A673 (cell line): ENCODE measurements at regions not wholly inside any gene's neighbourhood (a gene's known extent, or its start where the extent isn't known, plus 50 kb on each side); places are given as distances from the start of the nearest gene placed in this dataset.

ENCODE experiments used
- BruUV-seq: library from RNA; stranded (reverse); fragments of 400-500 nt; replicated peaks from 2 replicates; lab custom pipeline; 2021; lab: Mats Ljungman, UMichigan
- CTCF ChIA-PET: fragments of 300-600 bp; sonication (Branson Sonifier 250); formaldehyde crosslinking; loops from one replicate; lab custom pipeline; 2022; ENCODE audit warnings: antibody characterized with exemption; lab: Charles Lee
- POLR2A ChIA-PET: fragments of 300-600 bp; sonication (Branson Sonifier 250); formaldehyde crosslinking; loops from one replicate; lab custom pipeline; 2022; ENCODE audit warnings: antibody characterized with exemption; ENCODE audit not compliant: low non-redundant PET; lab: Charles Lee
- DNase-seq: peaks from one replicate; pipeline ENCODE4 v3.0.0-alpha.2; 2015; ENCODE audit warnings: low spot score
- H3K27ac ChIP-seq: fragments of 200-600 bp; sonication (generic); 2 replicates; pipeline ENCODE4 v1.5.1; 2016; ENCODE audit warnings: mixed run types, low read depth, mild to moderate bottlenecking, mixed read lengths, antibody characterized with exemption, low read length; ENCODE audit not compliant: poor library complexity, severe bottlenecking
- H3K27me3 ChIP-seq: fragments of 200-600 bp; sonication (generic); replicated peaks from 2 replicates; pipeline ENCODE4 v1.6.1; 2017; ENCODE audit warnings: mixed run types, low read depth, mild to moderate bottlenecking, mixed read lengths, antibody characterized with exemption, low read length; ENCODE audit not compliant: insufficient read depth, poor library complexity
- H3K36me3 ChIP-seq: fragments of 200-600 bp; sonication (generic); 2 replicates; pipeline ENCODE4 v1.6.1; 2016; ENCODE audit warnings: mixed run types, mild to moderate bottlenecking, mixed read lengths, antibody characterized with exemption, low read length; ENCODE audit not compliant: insufficient read depth, poor library complexity, severe bottlenecking
- H3K4me1 ChIP-seq: fragments of 200-600 bp; sonication (generic); 2 replicates; pipeline ENCODE4 v1.6.1; 2017; ENCODE audit warnings: mixed run types, mild to moderate bottlenecking, mixed read lengths, antibody characterized with exemption, low read length; ENCODE audit not compliant: insufficient read depth, poor library complexity, severe bottlenecking
- H3K4me3 ChIP-seq: fragments of 200-600 bp; sonication (generic); 2 replicates; pipeline ENCODE4 v1.5.1; 2016; ENCODE audit warnings: low read depth, mixed run types, mild to moderate bottlenecking, mixed read lengths, low read length; ENCODE audit not compliant: poor library complexity, severe bottlenecking
- H3K9me3 ChIP-seq: fragments of 200-600 bp; sonication (generic); 2 replicates; pipeline ENCODE4 v1.6.1; 2016; ENCODE audit warnings: mixed run types, low read depth, mild to moderate bottlenecking, mixed read lengths, antibody characterized with exemption, low read length; ENCODE audit not compliant: poor library complexity, severe bottlenecking
- EZH2 ChIP-seq: fragments of 200-600 bp; sonication (generic); IDR thresholded peaks from 2 replicates; pipeline ENCODE4 v1.6.1; 2017; ENCODE audit warnings: borderline replicate concordance, low read depth, mild to moderate bottlenecking, mixed read lengths, antibody characterized with exemption, low read length; ENCODE audit not compliant: poor library complexity, severe bottlenecking
- intact Hi-C: fragments of 100-400 bp; cut with micrococcal nuclease; formaldehyde crosslinking; loops from one replicate; pipeline ENCODE4 v1.10.0; 2022; ENCODE audit not compliant: unreplicated experiment
- TF ChIP-seq, protein P1 (sequence below): fragments of 300-800, 200-600 bp; sonication (generic); conservative IDR thresholded peaks from 2 replicates; pipeline ENCODE4 v1.5.1; 2017; ENCODE audit warnings: low read depth, mild to moderate bottlenecking, antibody characterized with exemption, low read length, moderate library complexity, mixed read lengths

- Histone ChIP-seq H3K9me3 (no peaks in the 10 kb centered on the region), H3K36me3 (no peaks in the 10 kb centered on the region), H3K27me3 (no peaks in the 10 kb centered on the region), H3K27ac (no peak overlapping the region), H3K4me3 (no peak overlapping the region), H3K4me1 (peaks cover 9% of the 10 kb centered on the region)
- no peak for TF ChIP-seq EZH2
- TF ChIP-seq, protein P1, sequence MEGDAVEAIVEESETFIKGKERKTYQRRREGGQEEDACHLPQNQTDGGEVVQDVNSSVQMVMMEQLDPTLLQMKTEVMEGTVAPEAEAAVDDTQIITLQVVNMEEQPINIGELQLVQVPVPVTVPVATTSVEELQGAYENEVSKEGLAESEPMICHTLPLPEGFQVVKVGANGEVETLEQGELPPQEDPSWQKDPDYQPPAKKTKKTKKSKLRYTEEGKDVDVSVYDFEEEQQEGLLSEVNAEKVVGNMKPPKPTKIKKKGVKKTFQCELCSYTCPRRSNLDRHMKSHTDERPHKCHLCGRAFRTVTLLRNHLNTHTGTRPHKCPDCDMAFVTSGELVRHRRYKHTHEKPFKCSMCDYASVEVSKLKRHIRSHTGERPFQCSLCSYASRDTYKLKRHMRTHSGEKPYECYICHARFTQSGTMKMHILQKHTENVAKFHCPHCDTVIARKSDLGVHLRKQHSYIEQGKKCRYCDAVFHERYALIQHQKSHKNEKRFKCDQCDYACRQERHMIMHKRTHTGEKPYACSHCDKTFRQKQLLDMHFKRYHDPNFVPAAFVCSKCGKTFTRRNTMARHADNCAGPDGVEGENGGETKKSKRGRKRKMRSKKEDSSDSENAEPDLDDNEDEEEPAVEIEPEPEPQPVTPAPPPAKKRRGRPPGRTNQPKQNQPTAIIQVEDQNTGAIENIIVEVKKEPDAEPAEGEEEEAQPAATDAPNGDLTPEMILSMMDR = no peak
- no TSS peak for BruUV-seq
- intact Hi-C loops = no loop called here
- ChIA-PET POLR2A (interaction anchor here (0.6 kb wide), 1 partner anchor 27 kb away, joined by 3 read pairs; no protein-coding TSS in a partner anchor), CTCF (no interaction called here)
- DNase-seq = peak; percentile 38
These were observed 236.0 kb downstream of the WDR11 start for GRCh38 chr10:121087129-121087528.

DNA sequence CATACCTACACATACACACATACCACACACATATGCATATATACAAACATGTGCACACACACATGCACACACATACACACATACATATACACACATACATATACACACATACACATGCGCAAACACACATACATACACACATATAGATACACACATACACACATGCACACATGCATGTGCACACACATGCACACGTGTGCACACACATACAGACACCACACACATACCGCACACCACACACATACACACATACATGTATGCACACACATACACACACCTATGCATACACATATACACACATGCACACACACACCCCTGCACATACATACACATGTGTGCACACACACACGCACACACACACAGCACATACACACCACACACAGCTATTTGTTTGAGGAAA is 236.5 kb downstream of the WDR11 start:
- intact Hi-C loops = no loop called here
- no peaks in the 10 kb centered on the region for H3K27me3 ChIP-seq
- no peak for DNase-seq
- H3K4me3 ChIP-seq = no peak overlapping the region
- CTCF ChIA-PET = no interaction called here
- no TSS peak for BruUV-seq
- peaks cover 9% of the 10 kb centered on the region for H3K4me1 ChIP-seq
- TF ChIP-seq, protein P1 = no peak
- TF ChIP-seq EZH2 = no peak
- H3K27ac ChIP-seq = no peak overlapping the region
- no peaks in the 10 kb centered on the region for H3K36me3 ChIP-seq
- H3K9me3 ChIP-seq = no peaks in the 10 kb centered on the region
- POLR2A ChIA-PET = no interaction called here

- BruUV-seq = no TSS peak
- intact Hi-C loops = no loop called here
- no peak overlapping the region for H3K4me3 ChIP-seq
- ChIA-PET POLR2A (no interaction called here), CTCF (no interaction called here)
- H3K4me1 ChIP-seq = peaks cover 9% of the 10 kb centered on the region
- DNase-seq = peak; percentile 27
- H3K36me3 ChIP-seq = no peaks in the 10 kb centered on the region
- no peaks in the 10 kb centered on the region for H3K9me3 ChIP-seq
- H3K27me3 ChIP-seq = no peaks in the 10 kb centered on the region
- TF ChIP-seq, protein P1 = peak; percentile 24; the same call in 1 of the 2 replicates
- TF ChIP-seq EZH2 = no peak
- H3K27ac ChIP-seq = no peak overlapping the region
These were observed 237.4 kb downstream of the WDR11 start for GRCh38 chr10:121088524-121088923.
